Activated CD4-positive, alpha-beta memory T cell treated with anti-CD3 and anti-CD28 coated beads for 36 hours (primary cell): ENCODE measurements at regions not wholly inside any gene's neighbourhood (a gene's known extent, or its start where the extent isn't known, plus 50 kb on each side); places are given as distances from the start of the nearest gene placed in this dataset.
A peak's percentile ranks its signal among the peaks of the same experiment; 100 is the strongest.

ENCODE experiments used
- CTCF ChIA-PET: fragments of 350-600 bp; sonication (Branson Sonifier 250); formaldehyde crosslinking; loops from one replicate; lab custom pipeline; 2021; ENCODE audit warnings: antibody characterized with exemption, inconsistent platforms; lab: Charles Lee
- POLR2A ChIA-PET: fragments of 350-600 bp; sonication (Branson Sonifier 250); formaldehyde crosslinking; loops from one replicate; lab custom pipeline; 2021; ENCODE audit warnings: antibody characterized with exemption; lab: Charles Lee
- DNase-seq: peaks from one replicate; pipeline ENCODE4 v3.0.0-alpha.2; 2020
- H3K27ac Mint-ChIP-seq: one replicate; pipeline ENCODE4 v1.8.0; 2021; ENCODE audit warnings: mixed read lengths
- H3K27me3 Mint-ChIP-seq: one replicate; pipeline ENCODE4 v1.8.0; 2021; ENCODE audit warnings: mixed read lengths
- H3K36me3 Mint-ChIP-seq: one replicate; pipeline ENCODE4 v1.8.0; 2021; ENCODE audit warnings: mixed read lengths
- H3K4me1 Mint-ChIP-seq: one replicate; pipeline ENCODE4 v1.8.0; 2021; ENCODE audit warnings: low read depth, mixed read lengths
- H3K4me3 Mint-ChIP-seq: one replicate; pipeline ENCODE4 v1.8.0; 2021; ENCODE audit warnings: mild to moderate bottlenecking, mixed read lengths
- H3K9me3 Mint-ChIP-seq: one replicate; pipeline ENCODE4 v1.8.0; 2021; ENCODE audit warnings: mixed read lengths
- intact Hi-C: fragments of 100-400 bp; cut with micrococcal nuclease; formaldehyde crosslinking; loops from one replicate; pipeline ENCODE4 v1.15.1; 2023

DNA sequence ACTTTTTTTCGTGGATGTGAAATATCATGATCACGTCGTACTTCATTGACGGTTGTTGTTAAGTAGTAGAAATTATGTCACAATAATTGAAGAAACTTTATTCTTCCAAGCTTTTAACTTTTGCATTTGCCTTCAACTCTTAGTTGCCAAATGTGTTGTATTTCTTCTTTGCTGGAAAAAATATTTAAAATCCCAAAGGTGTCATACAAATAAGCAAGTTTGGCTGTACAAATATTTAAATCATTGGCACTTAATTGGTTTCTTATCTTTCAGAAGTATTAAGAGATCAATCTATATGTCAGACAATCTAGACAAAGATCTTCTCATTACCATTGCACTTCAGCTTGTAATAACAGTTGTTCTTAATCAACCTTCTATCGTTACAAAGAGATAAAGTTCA lies 204.0 kb upstream of the HDAC4 start:
- CTCF ChIA-PET = no interaction called here
- peaks cover 3% of the 10 kb centered on the region for H3K27me3 Mint-ChIP-seq
- no peaks in the 10 kb centered on the region for H3K36me3 Mint-ChIP-seq
- no peak overlapping the region for H3K27ac Mint-ChIP-seq
- POLR2A ChIA-PET = no interaction called here
- intact Hi-C loops = no loop called here
- peaks cover 17% of the 10 kb centered on the region for H3K4me1 Mint-ChIP-seq
- DNase-seq = no peak
- H3K9me3 Mint-ChIP-seq = no peaks in the 10 kb centered on the region
- no peak overlapping the region for H3K4me3 Mint-ChIP-seq

GRCh38 chr2:239603411-239604356 lies 202.9 kb upstream of the HDAC4 start:
- Mint-ChIP-seq H3K4me1 (peaks cover 17% of the 10 kb centered on the region), H3K27ac (no peak overlapping the region), H3K27me3 (peaks cover 3% of the 10 kb centered on the region), H3K4me3 (no peak overlapping the region), H3K36me3 (no peaks in the 10 kb centered on the region), H3K9me3 (no peaks in the 10 kb centered on the region)
- DNase-seq = no peak
- ChIA-PET CTCF (no interaction called here), POLR2A (no interaction called here)
- intact Hi-C loops = no loop called here

DNA sequence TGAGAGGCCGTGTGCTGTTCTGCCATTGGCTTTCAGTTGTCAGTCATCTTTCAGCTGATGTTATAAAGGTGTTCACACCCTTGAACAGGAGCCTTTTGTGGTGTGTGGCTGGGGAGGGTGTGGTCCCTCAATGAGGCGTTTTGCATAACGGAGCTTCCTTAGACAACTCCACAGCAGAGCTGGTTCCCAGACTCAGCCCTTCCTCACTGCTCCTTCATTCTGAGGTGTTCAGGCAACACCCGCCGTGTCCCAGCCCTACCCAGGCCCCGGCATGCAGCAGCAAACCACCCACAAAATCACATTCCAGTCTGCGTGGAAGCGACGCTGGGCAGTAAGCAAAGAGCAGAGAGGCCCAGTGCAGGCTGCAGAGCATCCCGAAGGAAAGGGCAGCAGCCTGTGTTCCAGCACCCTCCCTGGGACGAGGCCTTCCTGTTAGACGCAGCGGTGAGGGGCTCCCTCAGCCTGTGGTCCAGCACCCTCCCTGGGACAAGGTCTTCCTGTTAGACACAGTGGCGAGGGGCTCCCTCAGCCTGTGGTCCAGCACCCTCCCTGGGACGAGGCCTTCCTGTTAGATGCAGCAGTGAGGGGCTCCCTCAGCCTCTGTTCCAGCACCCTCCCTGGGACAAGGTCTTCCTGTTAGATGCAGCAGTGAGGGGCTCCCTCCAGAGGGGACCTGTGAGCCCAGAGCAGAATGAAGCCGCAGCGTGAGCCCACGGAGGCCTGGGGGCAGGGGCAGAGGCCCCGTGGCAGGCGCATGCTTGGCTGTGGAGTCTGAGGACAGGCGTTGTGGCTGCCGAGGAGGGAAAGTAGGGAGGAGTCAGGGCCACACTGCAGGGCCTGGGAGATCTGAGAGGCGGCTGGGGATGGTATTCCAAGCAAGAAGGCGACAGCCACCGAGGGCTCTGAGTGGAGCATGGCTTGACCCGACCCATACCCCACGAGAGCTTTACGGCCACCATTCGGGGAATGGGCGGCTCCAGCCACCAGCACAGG lies 201.8 kb upstream of the HDAC4 start:
- Mint-ChIP-seq H3K4me1 (peaks cover 17% of the 10 kb centered on the region), H3K4me3 (no peak overlapping the region), H3K36me3 (no peaks in the 10 kb centered on the region), H3K9me3 (no peaks in the 10 kb centered on the region), H3K27ac (no peak overlapping the region), H3K27me3 (peaks cover 3% of the 10 kb centered on the region)
- DNase-seq = no peak
- CTCF ChIA-PET = no interaction called here
- POLR2A ChIA-PET = no interaction called here
- intact Hi-C loops = no loop called here

- CTCF ChIA-PET = no interaction called here
- peaks cover 3% of the 10 kb centered on the region for H3K27me3 Mint-ChIP-seq
- no peak overlapping the region for H3K4me3 Mint-ChIP-seq
- DNase-seq = no peak
- H3K9me3 Mint-ChIP-seq = no peaks in the 10 kb centered on the region
- peaks cover 17% of the 10 kb centered on the region for H3K4me1 Mint-ChIP-seq
- POLR2A ChIA-PET = no interaction called here
- H3K27ac Mint-ChIP-seq = no peak overlapping the region
- no peaks in the 10 kb centered on the region for H3K36me3 Mint-ChIP-seq
- intact Hi-C loops = no loop called here
Observed at GRCh38 chr2:239601880-239602279, 201.1 kb upstream of the HDAC4 start.

- H3K27ac Mint-ChIP-seq = no peak overlapping the region
- ChIA-PET CTCF (no interaction called here), POLR2A (no interaction called here)
- no peak for DNase-seq
- H3K4me3 Mint-ChIP-seq = no peak overlapping the region
- H3K9me3 Mint-ChIP-seq = no peaks in the 10 kb centered on the region
- H3K36me3 Mint-ChIP-seq = no peaks in the 10 kb centered on the region
- H3K4me1 Mint-ChIP-seq = peaks cover 17% of the 10 kb centered on the region
- intact Hi-C loops = no loop called here
- peaks cover 3% of the 10 kb centered on the region for H3K27me3 Mint-ChIP-seq
Observed at GRCh38 chr2:239601201-239601851, 200.5 kb upstream of the HDAC4 start.

GRCh38 chr2:239600650-239601049 lies 199.8 kb upstream of the HDAC4 start:
- ChIA-PET CTCF (no interaction called here), POLR2A (no interaction called here)
- Mint-ChIP-seq H3K27ac (no peak overlapping the region), H3K4me3 (no peak overlapping the region), H3K36me3 (no peaks in the 10 kb centered on the region), H3K9me3 (no peaks in the 10 kb centered on the region), H3K27me3 (peaks cover 1% of the 10 kb centered on the region), H3K4me1 (peaks cover 13% of the 10 kb centered on the region)
- intact Hi-C loops = no loop called here
- no peak for DNase-seq

DNA sequence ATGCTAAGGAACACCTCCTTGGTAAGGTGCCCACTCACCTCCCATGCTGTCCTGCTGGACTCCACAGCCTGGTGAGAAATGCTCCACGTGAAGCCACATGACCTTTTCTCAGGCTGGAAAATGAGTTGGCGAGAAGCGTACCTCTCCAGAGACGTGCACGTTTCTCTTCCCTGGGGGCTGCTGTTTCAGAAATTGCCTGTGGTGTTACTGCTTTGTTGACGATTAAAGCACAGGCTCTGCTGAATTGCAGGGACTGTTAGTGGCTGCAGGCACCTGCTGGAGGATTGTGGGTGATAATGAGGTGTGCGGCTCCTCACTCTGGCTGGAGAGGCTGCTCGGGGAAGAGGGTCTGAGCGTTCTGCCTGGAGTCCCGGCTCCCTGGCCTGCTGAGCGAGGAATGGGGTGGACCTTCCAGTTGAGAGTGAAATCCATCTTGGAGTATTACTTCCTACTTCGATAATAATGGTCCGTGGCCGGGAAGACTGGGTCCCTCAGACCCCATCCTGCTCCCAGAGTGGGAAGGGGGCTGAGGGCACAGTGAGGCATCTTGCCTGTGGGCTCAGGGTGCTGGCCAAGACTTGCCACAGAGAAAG lies 199.3 kb upstream of the HDAC4 start:
- no peaks in the 10 kb centered on the region for H3K36me3 Mint-ChIP-seq
- H3K9me3 Mint-ChIP-seq = no peaks in the 10 kb centered on the region
- ChIA-PET CTCF (no interaction called here), POLR2A (no interaction called here)
- no peak overlapping the region for H3K27ac Mint-ChIP-seq
- H3K4me1 Mint-ChIP-seq = peaks cover 13% of the 10 kb centered on the region
- no peak for DNase-seq
- H3K4me3 Mint-ChIP-seq = no peak overlapping the region
- no peaks in the 10 kb centered on the region for H3K27me3 Mint-ChIP-seq
- intact Hi-C loops = no loop called here

GRCh38 chr2:239599299-239599698 lies 198.5 kb upstream of the HDAC4 start:
- no peaks in the 10 kb centered on the region for H3K9me3 Mint-ChIP-seq
- peaks cover 13% of the 10 kb centered on the region for H3K4me1 Mint-ChIP-seq
- no peak overlapping the region for H3K27ac Mint-ChIP-seq
- H3K36me3 Mint-ChIP-seq = no peaks in the 10 kb centered on the region
- POLR2A ChIA-PET = no interaction called here
- H3K27me3 Mint-ChIP-seq = no peaks in the 10 kb centered on the region
- CTCF ChIA-PET = no interaction called here
- no peak for DNase-seq
- intact Hi-C loops = no loop called here
- H3K4me3 Mint-ChIP-seq = no peak overlapping the region

GRCh38 chr2:239598732-239599090 lies 197.9 kb upstream of the HDAC4 start:
- intact Hi-C loops = no loop called here
- DNase-seq = no peak
- H3K4me1 Mint-ChIP-seq = peaks cover 13% of the 10 kb centered on the region
- no peak overlapping the region for H3K27ac Mint-ChIP-seq
- no peaks in the 10 kb centered on the region for H3K9me3 Mint-ChIP-seq
- POLR2A ChIA-PET = no interaction called here
- CTCF ChIA-PET = no interaction called here
- no peaks in the 10 kb centered on the region for H3K36me3 Mint-ChIP-seq
- no peaks in the 10 kb centered on the region for H3K27me3 Mint-ChIP-seq
- no peak overlapping the region for H3K4me3 Mint-ChIP-seq

GRCh38 chr2:239598011-239598731 lies 197.4 kb upstream of the HDAC4 start:
- Mint-ChIP-seq H3K4me1 (peaks cover 13% of the 10 kb centered on the region), H3K4me3 (no peak overlapping the region), H3K27me3 (no peaks in the 10 kb centered on the region), H3K36me3 (no peaks in the 10 kb centered on the region), H3K27ac (no peak overlapping the region), H3K9me3 (no peaks in the 10 kb centered on the region)
- CTCF ChIA-PET = no interaction called here
- POLR2A ChIA-PET = no interaction called here
- intact Hi-C loops = no loop called here
- DNase-seq = no peak

GRCh38 chr2:239597216-239597615 lies 196.4 kb upstream of the HDAC4 start:
- POLR2A ChIA-PET = no interaction called here
- no peak overlapping the region for H3K4me3 Mint-ChIP-seq
- peaks cover 8% of the 10 kb centered on the region for H3K4me1 Mint-ChIP-seq
- CTCF ChIA-PET = no interaction called here
- peak; percentile 6 for DNase-seq
- no peaks in the 10 kb centered on the region for H3K36me3 Mint-ChIP-seq
- H3K9me3 Mint-ChIP-seq = no peaks in the 10 kb centered on the region
- intact Hi-C loops = no loop called here
- no peaks in the 10 kb centered on the region for H3K27me3 Mint-ChIP-seq
- H3K27ac Mint-ChIP-seq = no peak overlapping the region
